ENCODE measurements at regions not wholly inside any gene's neighbourhood (a gene's known extent, or its start where the extent isn't known, plus 50 kb on each side); places are given as distances from the start of the nearest gene placed in this dataset.

GRCh38 chr14:51786227-51786626 is 74.2 kb upstream of the GNG2 start:
- RAD21 ChIA-PET (ENCODE audit: low non-redundant PET in 1 of 2, low total read pairs in 2 of 2, uncharacterized antibody in 2 of 2, unreplicated experiment in 2 of 2), result no interaction called here
- no peak for DNase-seq (ENCODE audit: low read depth, low spot score)
- Histone ChIP-seq H3K9me3 (ENCODE audit: control insufficient read depth in 1 of 2, insufficient read depth in 1 of 2, low read depth in 1 of 2, low read length in 2 of 2) (no peaks in the 10 kb centered on the region; a peak in 1 of 4 replicates), H3K36me3 (ENCODE audit: control insufficient read depth in 1 of 2, insufficient read depth in 2 of 2, low read length in 2 of 2) (no peaks in the 10 kb centered on the region), H4K20me1 (ENCODE audit: insufficient read depth) (no peaks in the 10 kb centered on the region), H3K4me3 (replicated peaks in 1 of 2; ENCODE audit: low read depth in 1 of 2, low read length in 2 of 2) (no peak overlapping the region), H3K4me2 (ENCODE audit: low read length) (no peak overlapping the region), H2AFZ (ENCODE audit: low read depth, low read length, poor library complexity, severe bottlenecking) (no peak overlapping the region), H3K9ac (ENCODE audit: low read length) (no peak overlapping the region), H3K79me2 (ENCODE audit: insufficient read depth, low read length) (no peaks in the 10 kb centered on the region), H3K4me1 (ENCODE audit: control insufficient read depth in 1 of 2, insufficient read depth in 2 of 2, low read length in 2 of 2) (peaks cover 0 to 12% of the 10 kb centered on the region in 2 experiments; a peak in 2 of 4 replicates), H3K27me3 (ENCODE audit: insufficient read depth, low read length) (no peaks in the 10 kb centered on the region), H3K9me2 (ENCODE audit: insufficient read depth) (no peaks in the 10 kb centered on the region), H3K27ac (ENCODE audit: low read depth, low read length) (no peak overlapping the region)
- intact Hi-C loops (cut with micrococcal nuclease), result loop anchor here (10.0 kb wide), 1 partner anchor 189 kb away; no protein-coding TSS in a partner anchor
- TF ChIP-seq CBX3 (IDR thresholded peaks at IDR 0.05; ENCODE audit: low read depth) (peak; percentile 60; the same call in 1 of the 2 replicates), CTCF (IDR thresholded peaks at IDR 0.05 in 2 of 3, conservative IDR thresholded peaks at IDR 0.05 in 1 of 3; ENCODE audit: borderline replicate concordance in 1 of 3, insufficient read depth in 1 of 3, low read depth in 2 of 3, low read length in 2 of 3) (no peak)
- BruUV-seq (replicated peaks), result no TSS peak
- no peak for ATAC-seq
- CTCF ChIA-PET, result no interaction called here
- POLR2A ChIA-PET, result no interaction called here

- H2AFZ ChIP-seq (ENCODE audit: low read depth, low read length, poor library complexity, severe bottlenecking), result no peak overlapping the region
- BruUV-seq (replicated peaks), result no TSS peak
- intact Hi-C loops (cut with micrococcal nuclease), result loop anchor here (10.0 kb wide), 1 partner anchor 187 kb away; no protein-coding TSS in a partner anchor
- H3K9ac ChIP-seq (ENCODE audit: low read length), result no peak overlapping the region
- ATAC-seq, result no peak
- no peaks in the 10 kb centered on the region for H3K79me2 ChIP-seq (ENCODE audit: insufficient read depth, low read length)
- H3K4me3 ChIP-seq (replicated peaks in 1 of 2; ENCODE audit: low read depth in 1 of 2, low read length in 2 of 2), result no peak overlapping the region
- no peaks in the 10 kb centered on the region for H3K9me2 ChIP-seq (ENCODE audit: insufficient read depth)
- H4K20me1 ChIP-seq (ENCODE audit: insufficient read depth), result no peaks in the 10 kb centered on the region
- CTCF ChIA-PET, result no interaction called here
- H3K27me3 ChIP-seq (ENCODE audit: insufficient read depth, low read length), result no peaks in the 10 kb centered on the region
- no peaks in the 10 kb centered on the region for H3K36me3 ChIP-seq (ENCODE audit: control insufficient read depth in 1 of 2, insufficient read depth in 2 of 2, low read length in 2 of 2)
- TF ChIP-seq ZNF274 (IDR thresholded peaks at IDR 0.05; ENCODE audit: low read depth, low read length), result no peak
- TF ChIP-seq ZBTB33 (IDR thresholded peaks at IDR 0.05; ENCODE audit: extremely low read depth, insufficient replicate concordance, low read length), result no peak
- TF ChIP-seq TCF7L2 (IDR thresholded peaks at IDR 0.05; ENCODE audit: borderline replicate concordance, extremely low read depth, insufficient read depth, insufficient read length), result no peak
- H3K9me3 ChIP-seq (ENCODE audit: control insufficient read depth in 1 of 2, insufficient read depth in 1 of 2, low read depth in 1 of 2, low read length in 2 of 2), result no peaks in the 10 kb centered on the region; a peak in 1 of 4 replicates
- H3K27ac ChIP-seq (ENCODE audit: low read depth, low read length), result no peak overlapping the region
- RAD21 ChIA-PET (ENCODE audit: low non-redundant PET in 1 of 2, low total read pairs in 2 of 2, uncharacterized antibody in 2 of 2, unreplicated experiment in 2 of 2), result no interaction called here
- DNase-seq (ENCODE audit: low read depth, low spot score), result no peak
- POLR2A ChIA-PET, result no interaction called here
- peaks cover 0 to 12% of the 10 kb centered on the region in 2 experiments; a peak in 2 of 4 replicates for H3K4me1 ChIP-seq (ENCODE audit: control insufficient read depth in 1 of 2, insufficient read depth in 2 of 2, low read length in 2 of 2)
- H3K4me2 ChIP-seq (ENCODE audit: low read length), result no peak overlapping the region
Measured at GRCh38 chr14:51787352-51787751, 73.1 kb upstream of the GNG2 start.
